ENCODE measurements at regions not wholly inside any gene's neighbourhood (a gene's known extent, or its start where the extent isn't known, plus 50 kb on each side); places are given as distances from the start of the nearest gene placed in this dataset.

DNA sequence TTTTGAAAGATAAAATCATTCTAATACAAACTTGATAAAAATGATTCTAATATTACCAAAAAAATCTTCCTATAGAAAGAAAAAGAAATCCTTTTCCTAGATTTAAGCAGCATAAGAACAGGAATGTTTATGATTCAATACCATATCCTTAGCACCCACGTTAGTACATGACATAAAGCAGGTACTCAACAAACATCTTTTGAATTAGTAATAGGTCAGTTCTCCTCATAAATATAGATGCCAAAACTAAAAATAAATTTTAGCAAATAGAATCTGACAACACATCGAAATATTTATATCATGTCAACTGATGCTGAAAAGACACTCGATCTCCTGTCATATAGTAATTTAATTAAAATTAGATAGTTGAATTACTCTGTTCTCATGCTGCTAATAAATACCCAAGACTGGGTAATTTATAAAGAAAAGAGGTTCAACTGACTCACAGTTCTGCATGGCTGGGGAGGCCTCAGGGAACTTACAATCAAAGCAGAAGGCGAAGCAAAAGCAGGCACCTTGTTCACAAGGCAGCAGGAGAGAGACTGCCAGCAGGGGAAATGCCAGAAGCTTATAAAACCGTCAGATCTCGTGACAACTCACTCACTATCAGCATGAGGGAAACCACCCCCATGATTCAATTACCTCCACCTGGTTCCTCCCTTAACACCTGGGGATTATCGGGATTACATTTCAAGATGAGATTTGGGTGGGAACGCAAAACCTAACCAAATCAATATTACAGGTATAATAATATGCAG, 191.8 kb downstream of the HTR7 start:
- TF ChIP-seq EZH2 (IDR thresholded peaks at IDR 0.05) (no peak), POLR2AphosphoS5 (IDR thresholded peaks at IDR 0.05; ENCODE audit: borderline replicate concordance, low read depth, low read length) (no peak), FOXP2 (optimal IDR thresholded peaks at IDR 0.05; ENCODE audit: control extremely low read depth, extremely low read length, insufficient read depth) (no peak)
